ENCODE measurements at regions not wholly inside any gene's neighbourhood (a gene's known extent, or its start where the extent isn't known, plus 50 kb on each side); places are given as distances from the start of the nearest gene placed in this dataset.

- Histone ChIP-seq H3K9me3 (ENCODE audit: severe bottlenecking) (no peaks in the 10 kb centered on the region), H3K27me3 (ENCODE audit: insufficient read depth, low read depth, severe bottlenecking) (no peaks in the 10 kb centered on the region), H3K27ac (no peak overlapping the region), H3K4me3 (ENCODE audit: low read depth, low read length) (no peak overlapping the region), H3K36me3 (no peaks in the 10 kb centered on the region)
- no peak for TF ChIP-seq CTCF (IDR thresholded peaks at IDR 0.05; ENCODE audit: low read depth, low read length)
- DNase-seq: no peak
Observed at GRCh38 chr9:120261419-120261818, 318.5 kb downstream of the CDK5RAP2 start.

- Histone ChIP-seq H3K27ac (no peak overlapping the region), H3K27me3 (ENCODE audit: insufficient read depth, low read depth, severe bottlenecking) (no peaks in the 10 kb centered on the region), H3K4me3 (ENCODE audit: low read depth, low read length) (no peak overlapping the region), H3K9me3 (ENCODE audit: severe bottlenecking) (no peaks in the 10 kb centered on the region), H3K36me3 (no peaks in the 10 kb centered on the region)
- DNase-seq: no peak
- no peak for TF ChIP-seq CTCF (IDR thresholded peaks at IDR 0.05; ENCODE audit: low read depth, low read length)
Observed at GRCh38 chr9:120259100-120259499, 320.9 kb downstream of the CDK5RAP2 start.

- Histone ChIP-seq H3K4me3 (ENCODE audit: low read depth, low read length) (no peak overlapping the region), H3K36me3 (no peaks in the 10 kb centered on the region), H3K27me3 (ENCODE audit: insufficient read depth, low read depth, severe bottlenecking) (no peaks in the 10 kb centered on the region), H3K27ac (no peak overlapping the region), H3K9me3 (ENCODE audit: severe bottlenecking) (no peaks in the 10 kb centered on the region)
- no peak for DNase-seq
- no peak for TF ChIP-seq CTCF (IDR thresholded peaks at IDR 0.05; ENCODE audit: low read depth, low read length)
Observed at GRCh38 chr9:120258096-120258495, 321.9 kb downstream of the CDK5RAP2 start.

GRCh38 chr9:120257483-120257882 is 322.5 kb downstream of the CDK5RAP2 start:
- H3K27me3 ChIP-seq (ENCODE audit: insufficient read depth, low read depth, severe bottlenecking): no peaks in the 10 kb centered on the region
- no peaks in the 10 kb centered on the region for H3K36me3 ChIP-seq
- H3K9me3 ChIP-seq (ENCODE audit: severe bottlenecking): no peaks in the 10 kb centered on the region
- no peak overlapping the region for H3K4me3 ChIP-seq (ENCODE audit: low read depth, low read length)
- DNase-seq: no peak
- no peak for TF ChIP-seq CTCF (IDR thresholded peaks at IDR 0.05; ENCODE audit: low read depth, low read length)
- H3K27ac ChIP-seq: no peak overlapping the region

GRCh38 chr9:120256146-120256545 is 323.8 kb downstream of the CDK5RAP2 start:
- Histone ChIP-seq H3K27me3 (ENCODE audit: insufficient read depth, low read depth, severe bottlenecking) (no peaks in the 10 kb centered on the region), H3K36me3 (no peaks in the 10 kb centered on the region), H3K9me3 (ENCODE audit: severe bottlenecking) (no peaks in the 10 kb centered on the region), H3K4me3 (ENCODE audit: low read depth, low read length) (no peak overlapping the region), H3K27ac (no peak overlapping the region)
- no peak for TF ChIP-seq CTCF (IDR thresholded peaks at IDR 0.05; ENCODE audit: low read depth, low read length)
- no peak for DNase-seq

- no peak for TF ChIP-seq CTCF (IDR thresholded peaks at IDR 0.05; ENCODE audit: low read depth, low read length)
- no peaks in the 10 kb centered on the region for H3K9me3 ChIP-seq (ENCODE audit: severe bottlenecking)
- no peaks in the 10 kb centered on the region for H3K27me3 ChIP-seq (ENCODE audit: insufficient read depth, low read depth, severe bottlenecking)
- no peak for DNase-seq
- H3K27ac ChIP-seq: no peak overlapping the region
- no peaks in the 10 kb centered on the region for H3K36me3 ChIP-seq
- H3K4me3 ChIP-seq (ENCODE audit: low read depth, low read length): no peak overlapping the region
Observed at GRCh38 chr9:120252248-120252647, 327.7 kb downstream of the CDK5RAP2 start.
